ENCODE measurements at regions not wholly inside any gene's neighbourhood (a gene's known extent, or its start where the extent isn't known, plus 50 kb on each side); places are given as distances from the start of the nearest gene placed in this dataset.

DNA sequence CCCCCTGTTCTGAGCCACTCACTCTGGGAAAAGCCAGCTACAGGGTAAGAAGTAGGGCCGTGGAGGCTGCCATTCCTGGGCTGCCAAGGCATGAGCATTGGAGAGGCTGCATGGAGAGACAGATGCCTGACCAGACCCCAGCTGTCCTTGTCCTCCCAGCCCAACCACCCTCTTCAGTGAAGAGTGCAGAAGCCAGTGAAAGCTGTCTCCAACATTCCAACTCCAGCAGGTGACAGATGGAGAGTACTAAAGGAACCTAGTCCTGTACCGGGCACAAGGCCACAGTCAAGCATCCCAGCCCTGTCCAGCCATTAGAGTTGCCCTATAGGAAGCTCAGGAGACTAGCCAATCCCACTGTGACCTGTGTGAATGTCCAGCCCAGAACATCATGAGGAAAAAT is 165.1 kb downstream of the DIRAS2 start:
- DNase-seq (no peak), ATAC-seq (no peak)
- H3K4me1 Mint-ChIP-seq (ENCODE audit: low read depth): no peaks in the 10 kb centered on the region
- POLR2A ChIA-PET: no interaction called here
- H3K27ac Mint-ChIP-seq: no peak overlapping the region
- H3K36me3 Mint-ChIP-seq (ENCODE audit: low read depth): no peaks in the 10 kb centered on the region
- peaks cover 3% of the 10 kb centered on the region for H3K27me3 Mint-ChIP-seq
- TF ChIP-seq, protein P1, sequence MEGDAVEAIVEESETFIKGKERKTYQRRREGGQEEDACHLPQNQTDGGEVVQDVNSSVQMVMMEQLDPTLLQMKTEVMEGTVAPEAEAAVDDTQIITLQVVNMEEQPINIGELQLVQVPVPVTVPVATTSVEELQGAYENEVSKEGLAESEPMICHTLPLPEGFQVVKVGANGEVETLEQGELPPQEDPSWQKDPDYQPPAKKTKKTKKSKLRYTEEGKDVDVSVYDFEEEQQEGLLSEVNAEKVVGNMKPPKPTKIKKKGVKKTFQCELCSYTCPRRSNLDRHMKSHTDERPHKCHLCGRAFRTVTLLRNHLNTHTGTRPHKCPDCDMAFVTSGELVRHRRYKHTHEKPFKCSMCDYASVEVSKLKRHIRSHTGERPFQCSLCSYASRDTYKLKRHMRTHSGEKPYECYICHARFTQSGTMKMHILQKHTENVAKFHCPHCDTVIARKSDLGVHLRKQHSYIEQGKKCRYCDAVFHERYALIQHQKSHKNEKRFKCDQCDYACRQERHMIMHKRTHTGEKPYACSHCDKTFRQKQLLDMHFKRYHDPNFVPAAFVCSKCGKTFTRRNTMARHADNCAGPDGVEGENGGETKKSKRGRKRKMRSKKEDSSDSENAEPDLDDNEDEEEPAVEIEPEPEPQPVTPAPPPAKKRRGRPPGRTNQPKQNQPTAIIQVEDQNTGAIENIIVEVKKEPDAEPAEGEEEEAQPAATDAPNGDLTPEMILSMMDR (IDR thresholded peaks at IDR 0.05): no peak
- intact Hi-C loops (cut with micrococcal nuclease): no loop called here
- CTCF ChIA-PET: no interaction called here
- H3K4me3 Mint-ChIP-seq: no peak overlapping the region
- no peaks in the 10 kb centered on the region for H3K9me3 Mint-ChIP-seq

DNA sequence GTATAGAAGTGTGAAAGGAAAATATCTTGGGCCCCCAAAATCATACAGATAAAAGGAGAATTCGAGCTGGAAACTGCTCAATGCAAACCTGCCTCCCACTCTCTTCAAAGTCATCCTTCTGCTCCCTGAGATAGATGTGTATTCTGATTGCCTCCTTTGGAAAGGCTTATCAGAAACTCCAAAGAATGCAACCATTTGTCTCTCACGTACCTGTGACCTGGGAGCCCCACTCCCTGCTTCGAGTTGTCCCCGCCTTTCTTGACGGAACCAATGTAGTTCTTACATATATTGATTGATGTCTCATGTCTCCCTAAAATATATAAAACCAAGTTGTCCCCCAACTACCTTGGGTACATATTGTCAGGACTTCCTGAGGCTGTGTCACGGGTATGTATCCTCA is 163.8 kb downstream of the DIRAS2 start:
- Mint-ChIP-seq H3K4me3 (no peak overlapping the region), H3K4me1 (ENCODE audit: low read depth) (no peaks in the 10 kb centered on the region), H3K27me3 (peaks cover 5% of the 10 kb centered on the region), H3K9me3 (no peaks in the 10 kb centered on the region), H3K27ac (no peak overlapping the region), H3K36me3 (ENCODE audit: low read depth) (no peaks in the 10 kb centered on the region)
- DNase-seq (no peak), ATAC-seq (no peak)
- ChIA-PET POLR2A (no interaction called here), CTCF (no interaction called here)
- TF ChIP-seq, protein P1 (IDR thresholded peaks at IDR 0.05): no peak
- intact Hi-C loops (cut with micrococcal nuclease): no loop called here

DNA sequence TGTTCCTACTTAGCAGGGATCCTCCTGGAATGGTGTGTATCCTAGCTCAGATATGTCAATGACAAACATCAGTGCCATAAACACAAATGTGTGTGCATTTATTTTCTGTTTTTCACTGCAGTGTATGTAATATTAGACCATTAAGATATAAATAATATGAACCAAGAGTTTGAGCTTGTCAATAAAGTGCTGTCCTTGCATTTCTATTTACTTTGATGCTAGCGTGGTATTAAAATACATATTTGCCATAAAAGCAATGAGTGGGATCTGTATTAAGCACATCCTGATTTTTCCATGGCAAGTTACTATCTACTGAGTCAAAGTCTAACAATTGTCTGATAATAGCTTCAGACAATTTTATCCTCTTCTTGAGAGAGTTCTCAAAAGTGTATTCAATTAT is 157.6 kb downstream of the DIRAS2 start:
- H3K27me3 Mint-ChIP-seq: peaks cover 16% of the 10 kb centered on the region
- DNase-seq: no peak
- TF ChIP-seq, protein P1 (IDR thresholded peaks at IDR 0.05): no peak
- no peak overlapping the region for H3K4me3 Mint-ChIP-seq
- no peaks in the 10 kb centered on the region for H3K4me1 Mint-ChIP-seq (ENCODE audit: low read depth)
- no peaks in the 10 kb centered on the region for H3K36me3 Mint-ChIP-seq (ENCODE audit: low read depth)
- peaks cover 3% of the 10 kb centered on the region for H3K9me3 Mint-ChIP-seq
- no peak overlapping the region for H3K27ac Mint-ChIP-seq
- ChIA-PET POLR2A (no interaction called here), CTCF (no interaction called here)
- ATAC-seq: no peak
- intact Hi-C loops (cut with micrococcal nuclease): no loop called here

DNA sequence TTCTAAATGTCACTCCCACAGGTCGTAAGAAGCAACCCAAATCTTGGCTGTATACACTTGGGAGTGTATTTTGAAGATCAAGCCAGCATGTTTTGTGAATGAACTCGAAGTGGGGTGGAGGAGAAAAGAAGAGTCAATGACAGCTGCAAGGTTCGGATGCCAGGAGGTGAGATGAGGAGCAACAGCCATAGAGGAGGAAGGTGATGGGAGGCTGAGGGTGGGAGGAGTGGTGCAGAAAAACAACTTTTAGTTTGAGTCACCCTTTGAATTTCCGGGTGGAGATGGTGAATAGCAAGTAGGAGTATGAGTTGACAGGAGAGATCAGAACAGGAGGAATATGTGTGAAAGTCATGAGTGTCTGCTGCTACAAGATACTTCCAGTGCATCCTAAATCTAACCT is 153.6 kb downstream of the DIRAS2 start:
- TF ChIP-seq, protein P1 (IDR thresholded peaks at IDR 0.05): no peak
- DNase-seq (no peak), ATAC-seq (no peak)
- Mint-ChIP-seq H3K27ac (no peak overlapping the region), H3K9me3 (peaks cover 3% of the 10 kb centered on the region), H3K36me3 (ENCODE audit: low read depth) (no peaks in the 10 kb centered on the region), H3K27me3 (peaks cover 14% of the 10 kb centered on the region), H3K4me1 (ENCODE audit: low read depth) (no peaks in the 10 kb centered on the region), H3K4me3 (no peak overlapping the region)
- ChIA-PET POLR2A (no interaction called here), CTCF (no interaction called here)
- intact Hi-C loops (cut with micrococcal nuclease): no loop called here

DNA sequence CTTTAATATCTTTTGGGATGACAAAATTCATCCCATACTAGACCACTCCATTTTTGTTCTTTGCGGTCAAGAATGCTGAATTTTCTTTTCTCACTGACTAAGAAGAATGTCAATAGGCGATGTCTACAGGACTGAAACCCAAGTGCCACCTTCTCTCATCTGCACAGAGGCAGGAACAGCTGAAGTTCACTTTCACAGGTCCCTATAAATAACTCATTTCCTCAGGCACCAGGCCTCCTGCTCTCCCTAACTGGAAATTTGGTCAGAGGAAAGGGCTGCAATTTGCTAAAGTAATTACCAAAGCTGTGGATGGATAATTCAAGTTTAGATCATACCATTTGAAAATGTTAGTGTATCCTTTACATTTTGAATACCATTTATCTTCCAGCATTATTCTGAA is 142.9 kb downstream of the DIRAS2 start:
- DNase-seq: no peak
- Mint-ChIP-seq H3K27me3 (peaks cover 7% of the 10 kb centered on the region), H3K36me3 (ENCODE audit: low read depth) (no peaks in the 10 kb centered on the region), H3K4me1 (ENCODE audit: low read depth) (no peaks in the 10 kb centered on the region), H3K4me3 (no peak overlapping the region), H3K9me3 (no peaks in the 10 kb centered on the region), H3K27ac (no peak overlapping the region)
- ATAC-seq: no peak
- ChIA-PET CTCF (no interaction called here), POLR2A (no interaction called here)
- TF ChIP-seq, protein P1 (IDR thresholded peaks at IDR 0.05): no peak
- intact Hi-C loops (cut with micrococcal nuclease): no loop called here

Measured in activated CD8-positive, alpha-beta T cell treated with anti-CD3 and anti-CD28 coated beads for 36 hours (primary cell).